GM12891 (cell line): ENCODE measurements at regions not wholly inside any gene's neighbourhood (a gene's known extent, or its start where the extent isn't known, plus 50 kb on each side); places are given as distances from the start of the nearest gene placed in this dataset.

Source experiments
- PAX5 ChIP-seq: IDR thresholded peaks from 2 replicates; pipeline ENCODE4 v1.6.1; 2011; ENCODE audit warnings: low read length, moderate library complexity, mild to moderate bottlenecking; ENCODE audit not compliant: insufficient read depth, severe bottlenecking
- POLR2A ChIP-seq: IDR thresholded peaks from 2 replicates; pipeline ENCODE4 v1.6.1; 2011; ENCODE audit warnings: low read depth, low read length, control low read depth
- POLR2AphosphoS5 ChIP-seq: IDR thresholded peaks from 2 replicates; pipeline ENCODE4 v1.6.1; 2011; ENCODE audit warnings: low read depth, low read length, control low read depth
- TAF1 ChIP-seq: IDR thresholded peaks from 2 replicates; pipeline ENCODE4 v1.6.1; 2011; ENCODE audit warnings: low read depth, low read length, control low read depth

DNA sequence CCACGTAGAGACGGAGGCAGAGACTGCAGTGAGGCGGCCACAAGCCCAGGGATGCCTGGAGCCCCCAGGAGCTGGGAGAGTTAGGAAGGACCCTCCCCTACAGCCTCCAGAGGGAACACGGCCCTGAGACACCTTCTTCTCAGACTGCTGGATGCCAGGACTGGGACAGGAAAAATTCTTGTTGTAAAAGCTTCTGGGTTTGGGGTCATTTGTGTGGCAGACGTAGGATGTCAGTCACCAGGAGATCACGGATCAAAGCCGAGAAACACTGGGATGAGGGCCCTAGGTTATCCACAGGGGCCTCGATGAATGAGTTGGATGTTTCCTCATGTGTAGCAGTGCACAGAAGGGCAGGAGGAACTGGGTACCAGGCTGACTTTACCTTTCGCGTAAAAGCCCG is 163.7 kb downstream of the SHOX start:
- TF ChIP-seq POLR2AphosphoS5 (no peak), POLR2A (no peak), TAF1 (no peak), PAX5 (no peak)
